Loucy (cell line): ENCODE measurements at regions not wholly inside any gene's neighbourhood (a gene's known extent, or its start where the extent isn't known, plus 50 kb on each side); places are given as distances from the start of the nearest gene placed in this dataset.

Experiments used
- H2AFZ ChIP-seq: fragments of 200-600 bp; sonication (generic); 2 replicates; pipeline ENCODE4 v1.6.0; 2016; ENCODE audit warnings: antibody characterized with exemption, mild to moderate bottlenecking, low read length, moderate library complexity
- H3F3A ChIP-seq: fragments of 200-600 bp; 2 replicates; pipeline ENCODE4 v1.6.0; 2016; ENCODE audit warnings: antibody characterized with exemption, low read depth, mild to moderate bottlenecking
- H3K27me3 ChIP-seq: fragments of 200-600 bp; sonication (generic); 2 replicates; pipeline ENCODE4 v1.6.1; 2014; ENCODE audit warnings: low read length, mild to moderate bottlenecking; ENCODE audit not compliant: insufficient read depth, poor library complexity, severe bottlenecking
- H3K36me3 ChIP-seq: fragments of 200-600 bp; sonication (generic); 2 replicates; pipeline ENCODE4 v1.6.1; 2016; ENCODE audit warnings: low read length; ENCODE audit not compliant: insufficient read depth
- H3K4me1 ChIP-seq: fragments of 200-600 bp; sonication (generic); 2 replicates; pipeline ENCODE4 v1.5.1; 2014; ENCODE audit warnings: low read length, mild to moderate bottlenecking; ENCODE audit not compliant: insufficient read depth, poor library complexity, severe bottlenecking
- H3K4me2 ChIP-seq: fragments of 200-600 bp; sonication (generic); 2 replicates; pipeline ENCODE4 v1.6.0; 2014; ENCODE audit warnings: antibody characterized with exemption, low read length, low read depth, mild to moderate bottlenecking; ENCODE audit not compliant: poor library complexity, severe bottlenecking
- H3K4me3 ChIP-seq: fragments of 200-600 bp; sonication (generic); 2 replicates; pipeline ENCODE4 v1.5.1; 2014; ENCODE audit warnings: low read length, mild to moderate bottlenecking, mixed read lengths; ENCODE audit not compliant: poor library complexity, severe bottlenecking
- H3K79me2 ChIP-seq: fragments of 200-600 bp; sonication (generic); 2 replicates; pipeline ENCODE4 v1.6.1; 2014; ENCODE audit warnings: low read length; ENCODE audit not compliant: insufficient read depth
- H3K9ac ChIP-seq: fragments of 200-600 bp; sonication (generic); 2 replicates; pipeline ENCODE4 v1.6.0; 2014; ENCODE audit warnings: mild to moderate bottlenecking, low read depth, low read length, moderate library complexity; ENCODE audit not compliant: poor library complexity, severe bottlenecking
- H3K9me2 ChIP-seq: fragments of 200-600 bp; sonication (generic); replicated peaks from 2 replicates; pipeline ENCODE4 v1.6.1; 2016; ENCODE audit warnings: low read depth, low read length, mixed read lengths
- H3K9me3 ChIP-seq: fragments of 200-600 bp; sonication (generic); 2 replicates; pipeline ENCODE4 v1.6.1; 2014; ENCODE audit warnings: mild to moderate bottlenecking, antibody characterized with exemption, low read length, low read depth; ENCODE audit not compliant: insufficient read depth
- H4K20me1 ChIP-seq: fragments of 200-600 bp; sonication (generic); 2 replicates; pipeline ENCODE4 v1.6.0; 2014; ENCODE audit warnings: antibody characterized with exemption, low read length, mild to moderate bottlenecking; ENCODE audit not compliant: insufficient read depth, poor library complexity, severe bottlenecking
- CTCF ChIP-seq: fragments of 200-600 bp; sonication (generic); conservative IDR thresholded peaks from 2 replicates; pipeline ENCODE4 v1.5.1; 2014; ENCODE audit warnings: mild to moderate bottlenecking, antibody characterized with exemption, low read length
- EZH2phosphoT487 ChIP-seq: fragments of 200-600 bp; IDR thresholded peaks from 2 replicates; pipeline ENCODE4 v1.6.1; 2018; ENCODE audit warnings: antibody characterized with exemption, mild to moderate bottlenecking, moderate library complexity, borderline replicate concordance

GRCh38 chr2:143960177-143960576 lies 559.7 kb downstream of the ZEB2 start:
- Histone ChIP-seq H3K36me3 (no peaks in the 10 kb centered on the region), H3K4me3 (no peak overlapping the region), H4K20me1 (no peaks in the 10 kb centered on the region), H3K4me2 (no peak overlapping the region), H3K9me3 (no peaks in the 10 kb centered on the region), H2AFZ (no peak overlapping the region), H3K9me2 (no peaks in the 10 kb centered on the region), H3K79me2 (no peaks in the 10 kb centered on the region), H3F3A (no peaks in the 10 kb centered on the region), H3K4me1 (no peaks in the 10 kb centered on the region), H3K9ac (no peak overlapping the region), H3K27me3 (no peaks in the 10 kb centered on the region)
- no peak for TF ChIP-seq EZH2phosphoT487
- no peak for TF ChIP-seq CTCF

- H3K4me3 ChIP-seq = no peak overlapping the region
- no peaks in the 10 kb centered on the region for H3K9me3 ChIP-seq
- H3K9me2 ChIP-seq = no peaks in the 10 kb centered on the region
- no peak overlapping the region for H2AFZ ChIP-seq
- H3K79me2 ChIP-seq = no peaks in the 10 kb centered on the region
- H3F3A ChIP-seq = no peaks in the 10 kb centered on the region
- H3K4me1 ChIP-seq = no peaks in the 10 kb centered on the region
- H3K36me3 ChIP-seq = no peaks in the 10 kb centered on the region
- no peak overlapping the region for H3K9ac ChIP-seq
- H3K27me3 ChIP-seq = no peaks in the 10 kb centered on the region
- no peak for TF ChIP-seq EZH2phosphoT487
- no peak for TF ChIP-seq CTCF
- no peak overlapping the region for H3K4me2 ChIP-seq
- no peaks in the 10 kb centered on the region for H4K20me1 ChIP-seq
These were observed 562.6 kb downstream of the ZEB2 start for GRCh38 chr2:143957321-143957720.

GRCh38 chr2:143955401-143956065 lies 564.4 kb downstream of the ZEB2 start:
- Histone ChIP-seq H3F3A (no peaks in the 10 kb centered on the region), H2AFZ (no peak overlapping the region), H3K9ac (no peak overlapping the region), H3K36me3 (no peaks in the 10 kb centered on the region), H4K20me1 (no peaks in the 10 kb centered on the region), H3K9me3 (no peaks in the 10 kb centered on the region), H3K4me2 (no peak overlapping the region), H3K79me2 (no peaks in the 10 kb centered on the region), H3K4me1 (no peaks in the 10 kb centered on the region), H3K9me2 (no peaks in the 10 kb centered on the region), H3K4me3 (no peak overlapping the region), H3K27me3 (no peaks in the 10 kb centered on the region)
- no peak for TF ChIP-seq CTCF
- TF ChIP-seq EZH2phosphoT487 = no peak
